ENCODE measurements at regions not wholly inside any gene's neighbourhood (a gene's known extent, or its start where the extent isn't known, plus 50 kb on each side); places are given as distances from the start of the nearest gene placed in this dataset.

DNA sequence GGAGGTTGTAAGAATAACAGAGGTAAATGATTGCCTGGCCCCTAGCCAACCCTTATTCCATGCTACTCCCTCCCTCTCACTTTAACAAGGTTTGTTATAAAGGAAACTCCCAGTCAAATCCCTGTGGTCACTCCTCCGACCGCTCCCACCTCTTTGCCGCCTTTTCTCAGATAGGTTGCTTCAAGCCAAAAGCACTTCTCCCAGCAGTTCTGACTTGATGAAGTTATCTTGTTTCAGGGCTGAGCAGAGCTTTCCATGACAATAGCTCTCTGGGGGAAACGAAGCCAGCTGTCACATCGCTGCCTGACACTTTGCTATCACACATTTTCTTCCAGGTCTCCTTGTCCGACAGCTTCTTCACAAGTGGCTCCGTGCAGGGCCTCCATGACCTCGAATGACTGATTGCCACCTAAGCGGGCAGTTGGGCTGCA, 278.6 kb downstream of the HAPSTR1 start:
- H3K4me3 ChIP-seq (ENCODE audit: low read length): no peak overlapping the region
- H2AFZ ChIP-seq (ENCODE audit: low read length): no peak overlapping the region
- H3K36me3 ChIP-seq (ENCODE audit: insufficient read depth, low read length): no peaks in the 10 kb centered on the region
- no peaks in the 10 kb centered on the region for H3K9me3 ChIP-seq (ENCODE audit: low read length)
- H4K20me1 ChIP-seq (ENCODE audit: insufficient read depth, low read depth, low read length): no peaks in the 10 kb centered on the region
- DNase-seq: no peak
- no peaks in the 10 kb centered on the region for H3K4me1 ChIP-seq (ENCODE audit: low read length)
- H3K9me2 ChIP-seq (replicated peaks; ENCODE audit: insufficient read depth, low read length): no peaks in the 10 kb centered on the region
- H3K27ac ChIP-seq (ENCODE audit: low read length): no peak overlapping the region
- no peak overlapping the region for H3K9ac ChIP-seq (ENCODE audit: low read length)
- H3K4me2 ChIP-seq (ENCODE audit: low read depth, low read length, poor library complexity, severe bottlenecking): no peak overlapping the region
- no peaks in the 10 kb centered on the region for H3K27me3 ChIP-seq (ENCODE audit: low read length)
- no peaks in the 10 kb centered on the region for H3K79me2 ChIP-seq (ENCODE audit: low read length)

DNA sequence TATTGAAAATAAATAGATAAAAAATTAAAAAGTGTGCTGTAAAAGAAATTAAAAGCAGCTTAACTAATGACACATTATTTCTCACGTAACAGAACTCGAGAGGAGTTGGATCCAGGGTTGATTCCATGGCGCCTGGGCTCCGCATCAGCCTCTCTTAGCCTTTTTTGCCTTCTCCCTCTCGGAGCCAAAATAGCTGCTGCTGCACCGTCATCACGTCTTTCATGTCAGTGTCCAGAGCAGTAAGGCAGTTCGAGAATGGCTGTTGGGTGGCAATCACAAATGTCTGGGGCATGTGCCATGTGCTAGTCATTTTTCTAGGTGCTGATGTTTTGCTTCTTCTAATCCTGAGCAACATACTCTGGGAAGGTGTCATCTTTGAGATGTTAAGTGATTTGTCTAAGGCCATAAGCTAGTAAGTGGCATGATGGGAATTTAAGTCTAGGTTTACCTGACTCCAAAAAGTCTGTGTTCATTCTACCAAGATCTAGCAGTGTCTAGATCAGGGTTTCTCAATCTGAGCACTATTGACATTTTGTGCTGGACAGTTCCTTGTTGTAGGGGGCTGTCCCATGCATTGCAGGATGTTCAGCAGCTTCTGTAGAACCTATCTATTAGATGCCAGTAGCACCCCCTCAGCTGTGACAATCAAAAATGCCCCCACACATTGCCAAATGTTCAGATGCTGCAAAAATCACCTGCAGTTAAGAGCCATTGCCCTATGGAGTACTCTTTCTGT, 280.4 kb downstream of the HAPSTR1 start:
- Histone ChIP-seq H3K27ac (ENCODE audit: low read length) (no peak overlapping the region), H3K79me2 (ENCODE audit: low read length) (no peaks in the 10 kb centered on the region), H4K20me1 (ENCODE audit: insufficient read depth, low read depth, low read length) (no peaks in the 10 kb centered on the region), H3K27me3 (ENCODE audit: low read length) (no peaks in the 10 kb centered on the region), H3K4me3 (ENCODE audit: low read length) (no peak overlapping the region), H3K4me1 (ENCODE audit: low read length) (no peaks in the 10 kb centered on the region), H3K9ac (ENCODE audit: low read length) (no peak overlapping the region), H3K9me2 (replicated peaks; ENCODE audit: insufficient read depth, low read length) (no peaks in the 10 kb centered on the region), H3K36me3 (ENCODE audit: insufficient read depth, low read length) (no peaks in the 10 kb centered on the region), H3K9me3 (ENCODE audit: low read length) (no peaks in the 10 kb centered on the region), H2AFZ (ENCODE audit: low read length) (no peak overlapping the region), H3K4me2 (ENCODE audit: low read depth, low read length, poor library complexity, severe bottlenecking) (no peak overlapping the region)
- DNase-seq: no peak

DNA sequence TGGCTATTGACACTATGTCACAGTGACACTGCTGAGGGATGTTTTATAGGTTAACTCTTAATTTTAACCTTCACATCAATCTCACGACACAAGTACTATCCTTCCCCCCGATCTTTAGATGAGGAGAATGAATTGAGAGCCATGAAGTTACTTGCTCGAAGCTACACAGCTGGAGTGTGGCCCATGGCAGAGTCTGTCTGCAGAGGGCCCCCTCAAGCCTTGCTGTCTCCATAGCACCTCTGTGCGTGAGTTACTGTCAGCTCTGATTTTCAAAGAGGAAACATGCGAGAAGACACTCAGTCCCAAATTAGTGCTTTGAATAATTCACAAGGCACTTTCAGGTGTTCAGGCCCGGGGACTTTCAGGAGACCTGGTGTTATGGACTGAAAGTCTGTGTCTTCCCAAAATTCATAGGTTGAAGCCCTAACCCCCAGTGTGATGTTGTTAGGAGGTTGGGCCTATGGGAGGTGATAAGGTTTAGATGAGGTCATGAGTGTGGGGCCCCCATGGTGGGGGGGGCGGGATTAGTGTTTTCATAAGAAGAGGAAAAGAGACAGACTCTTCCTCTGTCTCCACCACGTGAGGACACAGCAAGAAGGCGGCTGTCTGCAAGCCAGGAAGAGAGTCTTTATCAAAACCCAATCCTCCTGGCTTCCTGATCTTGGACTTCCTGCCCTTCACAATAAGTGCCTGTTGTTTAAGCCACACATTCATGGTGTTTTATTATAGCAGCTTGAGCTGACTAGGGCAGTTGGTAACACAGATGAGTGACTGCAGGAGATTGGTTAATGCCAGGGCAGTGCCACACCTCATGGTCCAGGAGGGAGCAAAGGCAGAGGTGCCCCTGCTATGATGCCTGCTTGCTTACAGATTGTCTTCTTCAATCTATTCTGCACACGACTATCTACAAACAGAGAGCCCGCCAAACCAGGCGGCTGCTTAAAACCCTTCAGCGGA, 281.8 kb downstream of the HAPSTR1 start:
- no peak overlapping the region for H3K9ac ChIP-seq (ENCODE audit: low read length)
- no peak overlapping the region for H3K4me2 ChIP-seq (ENCODE audit: low read depth, low read length, poor library complexity, severe bottlenecking)
- H3K4me1 ChIP-seq (ENCODE audit: low read length): no peaks in the 10 kb centered on the region
- no peaks in the 10 kb centered on the region for H3K9me2 ChIP-seq (replicated peaks; ENCODE audit: insufficient read depth, low read length)
- no peaks in the 10 kb centered on the region for H4K20me1 ChIP-seq (ENCODE audit: insufficient read depth, low read depth, low read length)
- H3K4me3 ChIP-seq (ENCODE audit: low read length): no peak overlapping the region
- H3K9me3 ChIP-seq (ENCODE audit: low read length): no peaks in the 10 kb centered on the region
- no peaks in the 10 kb centered on the region for H3K79me2 ChIP-seq (ENCODE audit: low read length)
- no peaks in the 10 kb centered on the region for H3K36me3 ChIP-seq (ENCODE audit: insufficient read depth, low read length)
- H3K27ac ChIP-seq (ENCODE audit: low read length): no peak overlapping the region
- no peaks in the 10 kb centered on the region for H3K27me3 ChIP-seq (ENCODE audit: low read length)
- H2AFZ ChIP-seq (ENCODE audit: low read length): no peak overlapping the region
- peak; percentile 55 for DNase-seq

- H2AFZ ChIP-seq (ENCODE audit: low read length): no peak overlapping the region
- no peaks in the 10 kb centered on the region for H3K9me3 ChIP-seq (ENCODE audit: low read length)
Measured at GRCh38 chr16:9374061-9374460, 282.6 kb downstream of the HAPSTR1 start.

DNA sequence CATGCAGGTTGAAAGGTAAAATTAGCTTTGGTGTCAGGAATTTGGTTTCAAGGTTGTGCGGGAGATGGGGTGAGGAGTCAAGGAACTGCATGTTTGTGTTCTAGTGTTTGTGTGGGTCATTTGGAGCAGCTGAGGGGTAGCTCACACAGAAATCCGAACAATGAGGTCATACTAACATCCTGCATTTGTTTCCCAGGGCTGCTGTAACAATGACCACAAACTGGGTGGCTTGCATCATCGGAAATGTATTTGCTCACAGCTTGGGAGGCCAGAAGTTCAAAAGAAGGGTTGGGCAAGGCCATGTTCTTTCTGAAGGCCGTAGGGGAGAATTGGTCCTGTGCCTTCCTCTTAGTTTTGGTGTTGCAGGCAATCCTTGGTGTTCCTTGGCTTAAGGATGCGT, 287.4 kb downstream of the HAPSTR1 start:
- Histone ChIP-seq H3K4me2 (ENCODE audit: low read depth, low read length, poor library complexity, severe bottlenecking) (no peak overlapping the region), H3K4me3 (ENCODE audit: low read length) (no peak overlapping the region), H3K9me3 (ENCODE audit: low read length) (no peaks in the 10 kb centered on the region), H3K9me2 (replicated peaks; ENCODE audit: insufficient read depth, low read length) (no peaks in the 10 kb centered on the region), H3K79me2 (ENCODE audit: low read length) (no peaks in the 10 kb centered on the region), H3K9ac (ENCODE audit: low read length) (no peak overlapping the region), H2AFZ (ENCODE audit: low read length) (no peak overlapping the region), H4K20me1 (ENCODE audit: insufficient read depth, low read depth, low read length) (no peaks in the 10 kb centered on the region), H3K36me3 (ENCODE audit: insufficient read depth, low read length) (no peaks in the 10 kb centered on the region), H3K4me1 (ENCODE audit: low read length) (no peaks in the 10 kb centered on the region), H3K27ac (ENCODE audit: low read length) (no peak overlapping the region), H3K27me3 (ENCODE audit: low read length) (no peaks in the 10 kb centered on the region)
- no peak for DNase-seq

More at GRCh38 chr16:9374061-9374460, 282.6 kb downstream of the HAPSTR1 start:
- Histone ChIP-seq H3K4me1 (ENCODE audit: low read length) (no peaks in the 10 kb centered on the region), H3K4me2 (ENCODE audit: low read depth, low read length, poor library complexity, severe bottlenecking) (no peak overlapping the region), H3K9me2 (replicated peaks; ENCODE audit: insufficient read depth, low read length) (no peaks in the 10 kb centered on the region), H3K27ac (ENCODE audit: low read length) (no peak overlapping the region), H3K79me2 (ENCODE audit: low read length) (no peaks in the 10 kb centered on the region), H3K36me3 (ENCODE audit: insufficient read depth, low read length) (no peaks in the 10 kb centered on the region), H3K27me3 (ENCODE audit: low read length) (no peaks in the 10 kb centered on the region), H4K20me1 (ENCODE audit: insufficient read depth, low read depth, low read length) (no peaks in the 10 kb centered on the region), H3K4me3 (ENCODE audit: low read length) (no peak overlapping the region), H3K9ac (ENCODE audit: low read length) (no peak overlapping the region)
- no peak for DNase-seq

DNA sequence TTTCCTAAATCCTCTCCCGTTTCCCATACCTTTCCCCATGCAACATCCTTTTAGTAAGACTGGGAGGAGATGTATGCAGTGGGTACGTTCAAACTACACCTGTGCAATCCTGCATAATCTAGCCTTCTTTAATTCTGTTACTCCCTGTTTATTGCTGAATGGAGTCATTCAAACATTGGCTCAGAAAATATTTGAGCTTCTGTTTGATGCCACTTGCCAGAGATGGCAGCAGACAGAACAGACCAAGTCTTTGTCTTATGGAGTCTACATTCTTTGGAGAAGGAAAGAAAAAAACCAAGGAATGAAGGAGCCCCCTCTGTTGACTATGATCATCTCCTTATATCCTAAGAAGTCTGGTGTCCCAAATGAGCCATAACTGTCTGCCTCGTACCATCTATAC, 288.8 kb downstream of the HAPSTR1 start:
- Histone ChIP-seq H3K79me2 (ENCODE audit: low read length) (no peaks in the 10 kb centered on the region), H3K4me3 (ENCODE audit: low read length) (no peak overlapping the region), H2AFZ (ENCODE audit: low read length) (no peak overlapping the region), H4K20me1 (ENCODE audit: insufficient read depth, low read depth, low read length) (no peaks in the 10 kb centered on the region), H3K9ac (ENCODE audit: low read length) (no peak overlapping the region), H3K27ac (ENCODE audit: low read length) (no peak overlapping the region), H3K9me2 (replicated peaks; ENCODE audit: insufficient read depth, low read length) (no peaks in the 10 kb centered on the region), H3K9me3 (ENCODE audit: low read length) (no peaks in the 10 kb centered on the region), H3K36me3 (ENCODE audit: insufficient read depth, low read length) (no peaks in the 10 kb centered on the region), H3K4me2 (ENCODE audit: low read depth, low read length, poor library complexity, severe bottlenecking) (no peak overlapping the region), H3K4me1 (ENCODE audit: low read length) (no peaks in the 10 kb centered on the region), H3K27me3 (ENCODE audit: low read length) (no peaks in the 10 kb centered on the region)
- DNase-seq: no peak

- no peak overlapping the region for H3K4me2 ChIP-seq (ENCODE audit: low read depth, low read length, poor library complexity, severe bottlenecking)
- no peak overlapping the region for H3K4me3 ChIP-seq (ENCODE audit: low read length)
- H3K9ac ChIP-seq (ENCODE audit: low read length): no peak overlapping the region
- H2AFZ ChIP-seq (ENCODE audit: low read length): no peak overlapping the region
- no peaks in the 10 kb centered on the region for H3K27me3 ChIP-seq (ENCODE audit: low read length)
- no peaks in the 10 kb centered on the region for H3K9me2 ChIP-seq (replicated peaks; ENCODE audit: insufficient read depth, low read length)
- H3K36me3 ChIP-seq (ENCODE audit: insufficient read depth, low read length): no peaks in the 10 kb centered on the region
- H3K79me2 ChIP-seq (ENCODE audit: low read length): no peaks in the 10 kb centered on the region
- no peak for DNase-seq
- no peaks in the 10 kb centered on the region for H3K9me3 ChIP-seq (ENCODE audit: low read length)
- no peak overlapping the region for H3K27ac ChIP-seq (ENCODE audit: low read length)
- H4K20me1 ChIP-seq (ENCODE audit: insufficient read depth, low read depth, low read length): no peaks in the 10 kb centered on the region
- no peaks in the 10 kb centered on the region for H3K4me1 ChIP-seq (ENCODE audit: low read length)
Measured at GRCh38 chr16:9381399-9381798, 290.0 kb downstream of the HAPSTR1 start.

GRCh38 chr16:9381905-9382304, 290.5 kb downstream of the HAPSTR1 start:
- no peak overlapping the region for H3K4me2 ChIP-seq (ENCODE audit: low read depth, low read length, poor library complexity, severe bottlenecking)
- H3K36me3 ChIP-seq (ENCODE audit: insufficient read depth, low read length): no peaks in the 10 kb centered on the region
- H2AFZ ChIP-seq (ENCODE audit: low read length): no peak overlapping the region
- no peaks in the 10 kb centered on the region for H4K20me1 ChIP-seq (ENCODE audit: insufficient read depth, low read depth, low read length)
- H3K4me1 ChIP-seq (ENCODE audit: low read length): no peaks in the 10 kb centered on the region
- H3K4me3 ChIP-seq (ENCODE audit: low read length): no peak overlapping the region
- no peak overlapping the region for H3K27ac ChIP-seq (ENCODE audit: low read length)
- no peaks in the 10 kb centered on the region for H3K27me3 ChIP-seq (ENCODE audit: low read length)
- H3K9me2 ChIP-seq (replicated peaks; ENCODE audit: insufficient read depth, low read length): no peaks in the 10 kb centered on the region
- DNase-seq: no peak
- H3K9ac ChIP-seq (ENCODE audit: low read length): no peak overlapping the region
- H3K79me2 ChIP-seq (ENCODE audit: low read length): no peaks in the 10 kb centered on the region
- no peaks in the 10 kb centered on the region for H3K9me3 ChIP-seq (ENCODE audit: low read length)
